ENCODE measurements at regions not wholly inside any gene's neighbourhood (a gene's known extent, or its start where the extent isn't known, plus 50 kb on each side); places are given as distances from the start of the nearest gene placed in this dataset.

DNA sequence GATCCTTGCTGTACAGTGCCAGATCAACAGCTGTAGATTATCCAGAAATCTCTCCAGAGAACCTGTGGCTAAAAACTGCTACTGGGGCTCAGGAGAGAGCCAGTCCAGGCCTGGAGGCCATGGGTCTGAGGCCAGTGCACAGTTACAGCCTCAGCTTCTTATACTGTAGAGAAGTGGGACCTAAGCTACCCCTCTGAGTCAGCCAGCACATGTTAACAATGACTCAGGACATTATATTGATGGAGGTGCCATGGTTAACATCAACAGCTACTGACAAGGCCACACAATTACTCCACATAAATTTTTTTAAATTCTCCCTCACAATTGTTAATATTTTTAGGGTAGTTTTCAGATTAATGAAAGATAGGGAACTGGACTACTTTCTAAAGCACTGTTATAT lies 138.5 kb downstream of the RBM26 start:
- DNase-seq (ENCODE audit: low read depth), result no peak

DNA sequence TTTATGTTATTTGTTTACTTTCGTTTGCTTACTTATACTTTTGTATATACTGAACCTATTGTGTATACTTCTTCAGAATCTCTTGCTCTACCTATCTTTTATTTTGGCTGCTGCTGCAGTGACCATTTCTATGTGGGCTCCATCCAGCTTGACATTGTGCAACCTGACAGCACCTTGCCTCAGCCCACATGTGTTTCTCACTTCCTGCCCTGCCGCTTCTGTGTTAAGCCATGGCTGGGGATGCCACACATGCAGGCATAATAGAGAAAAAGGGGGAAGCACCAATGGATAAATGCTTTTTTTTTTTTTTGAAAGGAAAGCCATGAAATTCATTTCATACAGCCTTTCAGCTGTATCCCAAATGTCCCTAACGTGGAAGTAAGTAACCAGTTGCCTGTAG lies 147.6 kb downstream of the RBM26 start:
- no peak for DNase-seq (ENCODE audit: low read depth)

DNA sequence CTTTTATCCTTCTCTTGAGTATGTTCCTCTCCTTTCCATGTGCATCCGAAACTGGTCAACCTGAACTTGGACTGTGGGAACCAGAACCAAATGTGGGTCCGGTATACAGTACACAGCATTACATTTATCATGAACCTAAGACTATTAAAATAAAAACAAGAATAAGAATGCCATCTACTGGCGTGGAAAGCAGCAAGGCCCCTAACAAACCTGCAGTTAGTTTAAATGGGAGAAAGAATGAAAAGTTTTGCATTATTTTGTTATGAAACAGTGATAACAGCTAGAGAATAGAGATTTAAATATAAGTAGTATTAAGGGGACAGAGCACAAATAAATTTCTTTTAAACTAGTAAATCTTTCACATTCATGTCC lies 159.5 kb downstream of the RBM26 start:
- no peak for DNase-seq (ENCODE audit: low read depth)

DNA sequence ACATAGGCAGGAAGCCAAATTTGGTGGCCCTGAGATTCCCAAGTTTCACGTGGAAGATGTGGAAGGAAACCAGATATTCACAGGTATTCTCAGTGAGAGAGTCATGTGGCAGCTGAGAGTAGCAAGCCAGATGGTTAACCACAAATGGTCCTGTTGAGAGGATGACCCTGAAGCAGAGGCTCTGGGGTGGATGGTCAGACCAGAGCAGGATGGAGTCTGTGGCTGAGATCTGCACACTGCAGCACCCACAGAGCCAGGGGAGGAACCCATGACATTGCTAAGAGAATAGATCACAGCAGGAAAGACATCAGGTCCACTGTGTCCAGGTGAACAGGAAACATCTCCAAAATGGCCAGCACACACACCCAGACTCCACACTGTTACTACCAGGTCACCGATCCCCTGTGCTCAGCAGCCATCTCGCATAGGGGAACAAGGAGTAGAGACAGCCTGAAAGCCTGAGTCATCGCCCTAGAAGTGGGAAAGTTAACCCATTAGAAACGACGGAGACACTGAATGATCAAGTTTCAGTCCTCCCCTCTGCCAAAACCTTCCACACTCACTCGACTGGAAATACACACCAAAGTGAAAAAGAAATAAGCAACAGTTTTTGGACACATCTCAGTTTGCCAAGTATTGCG lies 160.0 kb downstream of the RBM26 start:
- DNase-seq (ENCODE audit: low read depth), result no peak

DNA sequence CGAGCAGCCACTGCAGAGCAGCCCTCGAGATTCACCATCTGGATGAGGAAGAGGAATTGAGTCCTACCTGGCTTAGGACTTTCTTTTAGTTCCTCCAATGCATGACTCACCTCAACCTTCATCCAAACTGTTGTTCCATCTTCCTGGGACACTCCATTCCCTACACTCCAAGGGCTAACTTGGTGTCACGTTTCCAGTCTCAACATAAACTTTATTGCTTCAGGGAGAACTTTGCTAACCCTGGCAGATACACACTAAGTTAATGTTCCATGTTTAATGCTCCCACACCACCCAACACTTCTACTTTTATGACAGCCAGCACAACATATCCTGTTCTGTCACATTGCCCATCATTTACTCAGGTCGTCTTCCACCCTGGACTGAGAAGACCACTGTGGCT lies 164.4 kb downstream of the RBM26 start:
- DNase-seq (ENCODE audit: low read depth), result no peak

DNA sequence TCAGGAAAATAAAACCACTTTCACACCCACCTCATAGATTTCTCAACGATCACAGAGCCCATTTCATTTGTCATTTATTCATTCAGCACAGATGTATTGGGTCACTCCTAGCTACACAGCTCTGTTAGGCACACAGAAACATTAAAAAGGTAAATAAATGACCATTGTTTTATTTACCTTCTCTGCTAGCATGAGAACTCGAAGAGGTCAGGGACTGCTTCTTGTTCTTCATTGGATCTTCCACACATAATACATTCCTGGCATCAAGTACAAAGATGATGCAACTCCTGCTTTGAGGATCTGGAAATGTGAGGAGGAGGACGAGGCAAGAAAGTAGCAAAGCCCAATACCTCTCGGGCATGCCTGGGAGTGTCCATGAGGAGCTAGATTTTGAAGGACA lies 168.1 kb downstream of the RBM26 start:
- no peak for DNase-seq (ENCODE audit: low read depth)

DNA sequence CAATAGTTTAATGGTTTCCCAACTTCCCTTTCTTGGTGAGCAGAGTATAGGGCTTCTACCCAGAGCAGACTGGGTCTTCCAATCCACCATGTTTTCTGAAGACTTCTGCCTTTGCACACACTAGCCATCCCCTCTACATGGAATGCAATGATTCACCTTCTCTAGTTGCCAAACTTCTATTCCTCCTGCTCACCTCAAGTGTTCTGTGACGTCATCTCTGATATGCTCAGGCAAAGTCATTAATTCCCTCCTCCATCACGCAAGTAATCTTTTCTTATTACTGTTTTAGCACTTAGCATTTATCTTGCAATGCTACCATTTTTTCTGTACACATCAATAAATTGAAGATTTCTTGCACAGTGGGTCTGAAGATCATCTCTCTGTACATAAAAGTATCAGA lies 174.2 kb downstream of the RBM26 start:
- no peak for DNase-seq (ENCODE audit: low read depth)

DNA sequence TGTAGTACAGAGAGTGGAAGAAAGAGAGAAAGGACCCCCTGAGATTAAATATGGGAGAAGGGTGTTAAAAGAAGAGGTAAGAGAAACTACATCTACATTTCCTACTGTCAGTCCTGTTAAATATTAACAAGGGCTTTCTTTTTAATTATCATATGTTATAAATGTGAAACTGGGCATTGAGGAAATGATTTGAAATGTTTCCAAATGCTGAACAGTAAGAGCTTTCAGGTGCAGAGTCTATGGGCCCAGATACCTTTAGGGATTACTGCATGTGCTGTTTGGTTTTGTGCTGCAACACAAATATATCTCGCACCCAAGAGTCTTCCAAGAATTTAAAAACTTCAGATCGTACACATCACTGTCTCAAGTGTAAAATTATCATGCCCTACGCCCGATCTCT lies 176.3 kb downstream of the RBM26 start:
- no peak for DNase-seq (ENCODE audit: low read depth)

DNA sequence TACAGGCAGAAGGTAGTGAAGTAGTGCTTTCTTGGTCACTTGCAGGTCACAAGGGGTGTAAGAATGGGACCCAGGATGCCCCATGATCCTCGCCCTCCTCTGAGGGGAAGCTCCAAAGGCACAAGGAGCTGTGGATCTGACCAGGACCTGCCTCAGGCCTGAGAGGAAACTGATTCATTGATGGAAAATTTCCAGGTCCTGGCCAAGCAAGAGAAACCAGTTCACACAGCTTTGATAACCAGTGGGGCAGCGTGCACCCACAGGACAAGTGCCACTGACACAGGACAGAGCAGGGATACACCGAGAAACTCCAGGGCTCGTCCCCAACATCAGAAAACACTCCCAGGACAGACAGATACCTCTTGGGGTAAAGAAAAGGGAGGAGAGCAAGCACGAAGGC lies 177.1 kb downstream of the RBM26 start:
- DNase-seq (ENCODE audit: low read depth), result peak; percentile 2

DNA sequence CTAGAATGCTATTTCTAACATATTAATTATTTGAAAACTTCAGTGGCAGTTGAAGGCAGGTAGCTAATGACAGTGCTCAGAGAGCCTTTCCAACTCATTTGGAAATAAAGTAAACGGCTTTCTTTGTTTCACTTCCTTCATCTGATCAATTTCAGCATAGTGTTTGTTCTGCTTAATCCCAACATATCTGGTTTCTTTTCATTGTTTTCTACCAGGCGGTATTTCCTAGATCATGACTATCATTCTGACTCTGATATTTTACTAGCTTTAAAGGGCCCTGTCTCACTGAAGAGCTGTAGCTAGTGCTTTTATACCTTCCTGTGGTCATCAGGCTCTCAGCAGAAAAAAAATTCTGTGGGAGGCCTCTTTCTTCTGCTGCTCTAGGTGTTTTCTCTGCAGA lies 178.6 kb downstream of the RBM26 start:
- DNase-seq (ENCODE audit: low read depth), result no peak

DNA sequence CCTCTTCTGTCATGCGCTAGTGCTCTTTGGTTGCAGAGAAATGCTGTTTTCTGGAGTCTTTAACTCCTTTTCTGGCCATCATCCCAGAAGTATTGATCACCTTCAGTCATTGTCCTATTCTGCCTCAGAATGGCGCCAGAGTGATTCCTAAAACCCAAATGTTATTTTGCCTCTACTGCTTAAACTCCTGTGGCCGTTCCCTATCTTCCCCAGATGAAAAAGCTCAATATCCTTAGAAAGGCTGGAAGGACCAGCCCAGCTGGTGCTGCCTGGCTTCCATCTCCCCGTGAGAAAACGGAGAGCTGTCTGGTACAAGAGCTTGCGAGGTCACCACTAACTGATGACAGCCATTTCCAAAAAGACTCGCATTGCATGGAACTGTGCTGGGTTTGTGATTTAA lies 179.1 kb downstream of the RBM26 start:
- no peak for DNase-seq (ENCODE audit: low read depth)

DNA sequence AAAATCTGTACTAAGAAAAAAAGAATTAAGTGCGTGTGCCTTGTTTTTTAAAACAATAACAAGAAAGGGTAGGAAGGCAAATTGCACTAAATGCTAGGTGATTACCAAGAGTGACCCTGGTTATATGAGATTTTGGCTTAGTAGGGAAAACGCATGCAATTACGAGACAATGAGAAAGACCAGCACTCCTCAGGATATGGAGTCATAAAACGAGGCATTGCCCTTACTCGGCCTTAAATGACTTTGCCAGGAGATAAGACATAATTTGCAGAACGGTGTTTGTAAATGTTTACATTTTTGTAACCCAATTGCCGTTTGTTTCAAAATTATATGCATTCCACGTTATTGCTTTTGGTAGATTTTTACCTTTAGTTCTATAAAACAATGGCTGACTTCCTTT lies 179.8 kb downstream of the RBM26 start:
- DNase-seq (ENCODE audit: low read depth), result no peak

DNA sequence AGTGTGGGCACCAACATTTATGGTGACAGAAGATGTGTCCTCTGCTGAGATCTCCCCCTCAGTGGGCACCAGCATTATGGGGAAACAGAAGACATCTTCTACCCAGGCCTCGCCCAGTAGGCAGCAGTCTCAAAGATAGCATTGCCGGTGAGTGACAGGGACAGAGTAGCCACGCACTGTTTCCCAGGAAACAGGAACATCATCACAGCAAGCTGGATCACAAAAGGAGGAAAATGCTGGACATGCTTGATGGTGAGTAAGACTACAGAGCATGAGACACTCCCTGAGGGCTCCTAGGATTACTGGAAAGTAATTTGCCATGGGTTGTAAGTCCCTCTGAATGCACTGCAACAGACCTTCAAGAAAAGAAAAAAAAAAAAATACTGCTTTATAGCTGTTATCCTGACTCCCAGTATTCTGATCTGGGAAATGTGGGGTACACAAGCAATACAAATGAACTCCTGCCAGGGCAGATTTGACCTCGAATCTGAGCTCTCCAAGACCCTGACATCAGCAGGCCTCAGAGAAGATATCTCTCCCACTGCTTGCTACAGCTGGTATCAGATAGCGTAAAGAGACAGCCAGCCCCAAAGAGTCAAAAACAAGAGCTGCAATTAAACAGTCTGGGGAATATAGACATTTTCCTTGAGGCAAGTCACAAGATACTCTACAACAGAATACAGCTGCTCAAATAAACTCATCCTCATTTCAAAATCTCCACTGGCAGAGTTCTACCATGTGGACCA lies 180.4 kb downstream of the RBM26 start:
- peak; percentile 33 for DNase-seq (ENCODE audit: low read depth)

DNA sequence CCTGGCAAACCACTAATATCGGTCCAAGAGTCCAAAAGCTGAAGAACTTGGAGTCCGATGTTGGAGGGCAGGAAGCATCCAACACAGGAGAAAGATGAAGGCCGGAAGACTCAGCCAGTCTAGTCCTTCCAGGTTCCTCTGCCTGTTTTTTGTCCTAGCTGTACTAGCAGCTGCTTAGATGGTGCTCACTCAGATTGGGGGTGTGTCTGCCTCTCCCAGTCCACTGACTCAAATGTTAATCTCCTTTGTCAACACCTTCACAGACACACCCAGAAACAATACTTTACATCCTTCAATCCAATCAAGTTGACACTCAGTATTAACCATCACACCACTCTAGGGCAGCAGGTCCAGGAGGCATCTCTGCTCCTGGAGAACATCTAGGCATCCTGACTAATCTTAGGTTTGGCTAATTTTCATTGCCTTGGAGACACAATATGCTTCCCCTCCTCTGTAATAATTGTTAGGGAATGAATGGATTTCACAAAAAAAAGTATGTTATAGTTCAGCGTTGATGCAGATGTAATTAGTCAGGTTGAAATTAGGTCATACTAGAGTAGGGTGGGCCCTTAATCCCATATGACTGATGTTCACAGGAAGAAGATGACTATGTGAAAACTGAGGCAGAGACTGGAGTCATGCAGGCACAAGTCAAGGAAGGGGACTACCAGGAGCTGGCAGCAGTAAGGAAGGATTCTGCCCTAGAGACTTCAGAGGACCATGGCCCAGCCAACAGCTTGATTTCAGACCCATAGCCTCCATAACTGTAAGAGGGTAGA lies 183.4 kb downstream of the RBM26 start:
- DNase-seq (ENCODE audit: low read depth), result no peak

DNA sequence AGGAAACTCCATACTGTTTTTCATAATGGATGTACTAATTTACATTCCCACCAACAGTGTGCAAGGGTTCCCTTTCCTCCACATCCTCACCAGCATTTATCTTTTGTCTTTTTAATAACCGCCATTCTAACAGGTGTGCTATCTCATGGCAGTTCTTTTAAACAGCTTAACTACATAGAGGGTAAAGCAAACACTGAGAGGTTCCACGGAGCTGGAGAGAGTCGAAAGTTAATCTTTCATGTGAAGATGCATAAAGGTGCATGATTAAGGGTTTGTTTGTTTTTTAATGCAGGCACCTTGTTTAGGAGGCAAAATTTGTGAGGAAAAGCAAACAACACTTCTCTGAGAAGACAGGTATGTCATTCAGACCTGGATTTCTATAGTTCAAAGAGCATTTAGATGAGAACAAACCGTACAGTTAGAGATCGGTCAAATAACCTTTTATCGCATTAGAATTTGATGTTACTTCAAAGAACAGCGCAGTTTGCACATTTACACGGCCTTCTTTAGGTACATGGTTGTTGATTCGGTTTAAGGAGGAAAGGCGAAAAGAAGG lies 193.9 kb downstream of the RBM26 start:
- no peak for DNase-seq (ENCODE audit: low read depth)

DNA sequence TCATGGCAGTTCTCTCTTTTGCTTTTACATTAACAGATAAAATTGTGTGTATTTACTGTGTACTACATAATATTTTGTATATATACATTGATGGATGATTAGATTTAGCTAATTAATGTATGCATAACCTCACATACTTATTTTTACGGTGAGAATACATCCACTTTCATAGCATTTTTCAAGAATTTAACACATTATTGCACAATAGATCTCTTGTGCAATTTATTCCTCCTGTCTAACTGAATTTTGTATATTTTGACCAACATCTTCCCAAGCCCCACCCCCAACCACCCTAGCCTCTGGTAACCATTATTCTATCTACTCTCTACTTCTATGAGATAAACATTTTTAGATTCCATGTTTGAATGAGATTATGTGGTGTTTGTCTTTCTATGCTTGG lies 194.7 kb downstream of the RBM26 start:
- DNase-seq (ENCODE audit: low read depth), result no peak

DNA sequence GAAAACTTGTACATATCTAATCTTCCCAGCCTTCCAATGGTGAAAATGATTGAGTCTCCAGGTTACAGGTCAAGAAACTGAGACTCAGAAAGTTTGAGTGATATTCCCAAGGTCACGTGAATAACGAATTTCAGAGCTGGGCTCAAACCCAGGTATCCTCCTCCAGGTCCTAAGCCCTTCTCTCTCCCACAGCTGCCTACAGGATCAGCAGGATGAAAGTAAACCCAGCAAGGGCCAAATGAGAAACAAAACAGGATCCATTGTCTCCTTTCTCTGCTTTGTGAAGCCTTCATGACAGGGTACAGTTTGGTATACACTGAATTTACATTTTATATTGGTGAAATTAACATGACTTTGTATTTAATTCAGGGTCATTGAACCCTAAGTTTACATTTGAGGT lies 208.1 kb downstream of the RBM26 start:
- no peak for DNase-seq (ENCODE audit: low read depth)

DNA sequence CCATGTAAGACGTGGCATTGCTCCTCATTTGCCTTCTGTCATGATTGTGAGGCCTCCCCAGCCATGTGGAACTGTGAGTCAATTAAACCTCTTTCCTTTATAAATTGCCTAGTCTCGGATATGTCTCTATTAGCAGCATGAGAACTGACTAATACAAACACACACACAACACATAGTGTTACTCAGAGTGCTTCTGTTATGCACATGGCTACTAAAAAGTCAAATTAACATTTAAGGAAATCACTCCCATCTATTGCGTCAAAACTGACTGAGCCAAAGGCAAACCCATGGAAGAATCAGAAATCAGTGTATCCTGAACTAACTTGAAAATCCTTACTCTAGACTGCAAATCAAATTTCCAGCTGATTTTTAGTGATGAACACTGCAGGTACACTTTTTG lies 209.2 kb downstream of the RBM26 start:
- no peak for DNase-seq (ENCODE audit: low read depth)

DNA sequence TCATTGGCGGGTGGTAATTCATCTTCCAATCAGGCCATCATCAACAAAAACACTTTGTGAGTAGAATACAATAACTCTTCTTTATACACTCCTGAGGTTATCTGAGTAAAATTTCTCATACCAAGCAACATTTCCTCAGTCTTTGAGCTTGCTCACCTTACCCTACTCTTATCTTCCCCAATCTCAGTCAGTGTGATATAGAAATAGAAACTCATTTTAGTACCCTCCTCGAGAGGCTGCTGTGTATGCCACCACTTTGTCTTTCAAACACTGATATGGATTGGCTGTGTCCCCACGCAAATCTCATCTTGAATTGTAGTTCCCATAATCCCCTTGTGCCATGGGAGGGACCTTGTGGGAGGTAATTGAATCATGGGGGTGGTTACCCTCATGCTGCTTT lies 209.7 kb downstream of the RBM26 start:
- DNase-seq (ENCODE audit: low read depth), result no peak

DNA sequence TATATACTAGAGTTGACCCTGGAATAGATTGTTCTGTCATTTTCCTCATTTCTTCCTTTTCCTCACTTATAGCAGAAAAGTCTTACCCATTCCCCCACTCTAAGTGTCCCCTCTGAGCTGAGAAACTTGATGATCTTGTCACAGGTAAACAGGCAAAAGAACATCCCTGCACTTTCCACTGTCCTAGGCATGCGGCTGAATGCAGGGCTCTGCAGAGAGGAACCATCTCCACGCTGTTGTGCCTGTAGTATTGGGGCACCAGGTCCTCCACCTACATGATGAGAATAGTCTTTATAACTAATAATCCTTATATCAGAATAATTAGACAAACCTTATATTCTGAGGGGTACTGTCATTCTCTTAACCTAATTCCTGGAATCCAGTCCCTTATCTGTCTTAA lies 211.3 kb downstream of the RBM26 start:
- no peak for DNase-seq (ENCODE audit: low read depth)

DNA sequence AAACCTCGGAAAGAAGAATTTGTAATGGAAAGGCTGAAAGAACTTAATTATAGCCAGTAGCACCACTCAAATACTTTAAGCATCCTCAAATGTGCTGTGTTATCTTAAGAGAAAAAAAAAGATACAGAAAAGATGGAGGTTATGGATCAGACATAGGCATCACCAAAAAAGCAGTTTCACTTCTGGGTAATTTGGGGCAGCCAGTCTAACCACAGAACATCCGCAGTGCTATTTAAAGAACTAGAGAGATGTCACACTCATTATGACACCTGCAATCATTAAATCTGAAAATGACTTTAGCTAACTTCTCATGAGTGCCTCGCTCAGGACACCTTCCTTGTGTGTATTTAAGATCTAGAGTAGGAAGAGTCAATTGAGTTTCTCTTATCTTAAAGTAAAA lies 211.8 kb downstream of the RBM26 start:
- no peak for DNase-seq (ENCODE audit: low read depth)

DNA sequence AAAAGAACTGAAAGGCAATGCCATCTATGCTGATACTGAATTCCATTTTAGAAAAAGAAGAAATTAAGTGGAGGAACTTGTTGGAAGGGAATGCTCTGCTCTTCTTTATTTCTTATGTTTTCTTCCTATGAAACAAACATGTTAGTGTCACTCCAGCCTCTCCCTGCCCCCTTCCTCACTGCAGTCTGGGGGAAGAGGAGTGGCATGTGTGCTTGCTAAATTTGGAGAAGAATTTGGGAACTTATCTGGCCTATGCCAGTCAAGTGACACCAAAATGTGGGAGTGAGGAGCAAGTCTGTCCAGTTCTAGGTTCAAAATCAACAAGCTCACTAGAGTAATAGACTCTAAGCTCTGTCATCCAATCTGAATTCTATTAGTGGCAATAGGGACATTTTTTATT lies 214.6 kb downstream of the RBM26 start:
- no peak for DNase-seq (ENCODE audit: low read depth)

DNA sequence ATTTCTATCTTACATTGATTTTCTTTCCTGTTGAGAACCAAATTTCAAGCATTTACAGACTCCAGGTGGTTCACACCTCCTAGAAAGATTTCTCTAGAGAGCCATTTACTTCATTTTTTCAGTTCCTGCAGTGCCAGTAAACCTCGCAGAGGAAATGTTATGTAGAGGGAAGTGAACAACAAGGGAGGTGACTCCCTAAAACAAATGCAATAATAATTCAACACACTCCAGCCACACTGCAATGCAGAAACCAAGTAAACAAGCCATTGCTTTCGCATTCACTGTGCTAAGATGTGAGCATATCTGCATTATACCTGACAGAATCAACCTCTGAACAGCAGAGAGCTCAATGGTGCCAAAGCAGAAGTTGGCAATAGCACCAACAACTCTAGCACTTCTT lies 215.1 kb downstream of the RBM26 start:
- no peak for DNase-seq (ENCODE audit: low read depth)

Data from EH (cell line).